Activated CD4-positive, alpha-beta T cell treated with anti-CD3 and anti-CD28 coated beads, Interleukin-2, amount 10 ng/mL, durations not matched to agents 7 days and 5 days (primary cell): ENCODE measurements at regions not wholly inside any gene's neighbourhood (a gene's known extent, or its start where the extent isn't known, plus 50 kb on each side); places are given as distances from the start of the nearest gene placed in this dataset.

Experiments used
- CTCF ChIA-PET: fragments of 350-600 bp; sonication (Branson Sonifier 250); formaldehyde crosslinking; loops from one replicate; lab custom pipeline; 2021; ENCODE audit warnings: antibody characterized with exemption; lab: Charles Lee
- POLR2A ChIA-PET: fragments of 350-600 bp; sonication (Branson Sonifier 250); formaldehyde crosslinking; loops from one replicate; lab custom pipeline; 2021; ENCODE audit warnings: antibody characterized with exemption; lab: Charles Lee
- DNase-seq: peaks from one replicate; pipeline ENCODE4 v3.0.0-alpha.2; 2020
- H3K27ac Mint-ChIP-seq: one replicate; pipeline ENCODE4 v1.8.0; 2021; ENCODE audit warnings: mild to moderate bottlenecking, moderate library complexity, mixed read lengths
- H3K27me3 Mint-ChIP-seq: one replicate; pipeline ENCODE4 v1.8.0; 2021; ENCODE audit warnings: mixed read lengths
- H3K36me3 Mint-ChIP-seq: one replicate; pipeline ENCODE4 v1.8.0; 2021; ENCODE audit warnings: low read depth, mixed read lengths
- H3K4me1 Mint-ChIP-seq: one replicate; pipeline ENCODE4 v1.8.0; 2021; ENCODE audit warnings: mixed read lengths
- H3K4me3 Mint-ChIP-seq: one replicate; pipeline ENCODE4 v1.8.0; 2021; ENCODE audit warnings: mild to moderate bottlenecking, moderate library complexity, mixed read lengths
- H3K9me3 Mint-ChIP-seq: one replicate; pipeline ENCODE4 v1.8.0; 2021; ENCODE audit warnings: mixed read lengths

DNA sequence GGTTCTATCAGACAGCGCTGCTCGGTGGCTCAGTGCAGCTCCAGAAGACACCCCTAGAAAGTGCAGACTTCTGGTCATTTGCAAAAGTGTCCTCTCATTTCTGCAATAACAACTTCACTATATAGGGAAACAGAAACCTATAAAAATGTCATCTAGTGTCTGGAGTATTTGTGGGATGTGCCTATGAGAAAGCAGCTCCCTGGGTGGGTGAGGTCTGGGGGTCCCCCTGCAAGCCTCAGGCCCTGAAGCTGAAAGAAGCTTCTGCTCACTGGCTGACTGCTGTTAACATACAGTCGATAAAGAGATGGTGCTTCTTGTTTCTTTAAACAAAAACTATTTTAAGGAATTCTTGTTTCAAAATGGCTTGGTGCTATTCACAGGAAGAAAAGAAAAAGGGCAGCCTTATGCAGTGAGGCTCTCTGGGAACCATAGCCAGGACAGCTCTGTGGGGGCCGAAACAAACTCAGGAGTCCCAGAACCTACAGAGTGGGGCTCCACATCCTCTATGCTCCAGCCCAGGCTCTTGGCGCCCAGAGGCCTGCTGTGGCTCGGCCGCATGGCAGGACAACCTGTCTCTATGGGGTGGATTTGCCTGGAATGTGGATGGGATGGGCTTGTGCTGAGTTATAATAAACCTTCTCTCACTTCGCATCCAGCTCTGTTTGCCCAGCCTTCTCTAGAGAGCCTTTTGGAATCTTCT is 109.7 kb downstream of the BANF2 start:
- H3K4me1 Mint-ChIP-seq: no peaks in the 10 kb centered on the region
- no peaks in the 10 kb centered on the region for H3K27me3 Mint-ChIP-seq
- ChIA-PET CTCF (interaction anchor here (1.1 kb wide), 1 partner anchor 35 kb away, joined by 3 read pairs; no protein-coding TSS in a partner anchor), POLR2A (no interaction called here)
- H3K4me3 Mint-ChIP-seq: no peak overlapping the region
- no peaks in the 10 kb centered on the region for H3K36me3 Mint-ChIP-seq
- DNase-seq: no peak
- no peaks in the 10 kb centered on the region for H3K9me3 Mint-ChIP-seq
- no peak overlapping the region for H3K27ac Mint-ChIP-seq

DNA sequence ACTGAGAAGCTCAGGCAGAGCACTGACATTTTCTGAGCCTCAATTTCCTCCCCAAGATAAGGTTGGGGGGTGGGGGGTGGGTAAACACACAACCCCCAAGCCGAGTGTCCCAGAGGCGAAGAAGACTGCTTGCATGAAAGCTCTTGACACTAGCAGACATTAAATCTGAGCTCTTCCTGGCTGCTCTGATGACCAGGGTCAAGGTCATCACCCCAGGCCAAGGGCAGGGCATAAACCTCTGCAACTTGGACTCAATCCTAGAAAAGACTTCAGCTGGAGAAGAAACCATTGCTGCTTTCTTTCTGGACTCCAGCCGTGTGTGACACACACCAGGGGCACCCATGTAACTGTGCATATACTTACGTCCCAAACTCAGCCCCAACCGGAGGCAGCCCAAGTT is 109.0 kb downstream of the BANF2 start:
- no peak for DNase-seq
- H3K4me3 Mint-ChIP-seq: no peak overlapping the region
- POLR2A ChIA-PET: no interaction called here

GRCh38 chr20:17808357-17808756 is 108.6 kb downstream of the BANF2 start:
- Mint-ChIP-seq H3K4me1 (no peaks in the 10 kb centered on the region), H3K36me3 (no peaks in the 10 kb centered on the region), H3K27ac (no peak overlapping the region), H3K4me3 (no peak overlapping the region), H3K9me3 (no peaks in the 10 kb centered on the region), H3K27me3 (no peaks in the 10 kb centered on the region)
- POLR2A ChIA-PET: no interaction called here
- CTCF ChIA-PET: no interaction called here
- DNase-seq: no peak

More for the DNA sequence above, 109.0 kb downstream of the BANF2 start:
- Mint-ChIP-seq H3K27me3 (no peaks in the 10 kb centered on the region), H3K9me3 (no peaks in the 10 kb centered on the region), H3K36me3 (no peaks in the 10 kb centered on the region), H3K27ac (no peak overlapping the region), H3K4me1 (no peaks in the 10 kb centered on the region)
- CTCF ChIA-PET: no interaction called here

DNA sequence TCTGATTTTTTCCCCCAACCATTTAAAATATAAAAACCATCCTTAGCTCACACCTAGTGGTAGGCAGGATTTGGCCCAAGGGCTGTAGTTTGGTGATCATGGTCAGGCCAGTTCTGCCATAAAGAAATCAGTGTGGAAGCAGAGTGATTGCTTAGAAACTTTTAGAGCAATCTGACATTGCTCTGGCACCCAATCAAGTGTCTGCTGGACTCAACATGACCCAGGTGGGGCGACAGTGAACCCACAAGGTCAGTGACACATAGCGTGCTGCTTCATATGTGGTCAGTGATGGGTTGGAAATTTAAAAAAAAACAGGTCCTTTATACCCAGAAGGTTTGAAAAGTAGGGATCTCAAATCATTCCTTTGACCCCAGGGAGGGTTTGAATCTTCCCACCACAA is 107.9 kb downstream of the BANF2 start:
- no peak overlapping the region for H3K4me3 Mint-ChIP-seq
- no peak for DNase-seq
- ChIA-PET CTCF (no interaction called here), POLR2A (no interaction called here)
- H3K9me3 Mint-ChIP-seq: no peaks in the 10 kb centered on the region
- no peaks in the 10 kb centered on the region for H3K27me3 Mint-ChIP-seq
- H3K36me3 Mint-ChIP-seq: no peaks in the 10 kb centered on the region
- H3K4me1 Mint-ChIP-seq: no peaks in the 10 kb centered on the region
- H3K27ac Mint-ChIP-seq: no peak overlapping the region

GRCh38 chr20:17806739-17807441 is 107.1 kb downstream of the BANF2 start:
- Mint-ChIP-seq H3K27ac (no peak overlapping the region), H3K27me3 (no peaks in the 10 kb centered on the region), H3K4me1 (no peaks in the 10 kb centered on the region), H3K36me3 (no peaks in the 10 kb centered on the region), H3K9me3 (no peaks in the 10 kb centered on the region), H3K4me3 (no peak overlapping the region)
- CTCF ChIA-PET: no interaction called here
- no peak for DNase-seq
- POLR2A ChIA-PET: no interaction called here

DNA sequence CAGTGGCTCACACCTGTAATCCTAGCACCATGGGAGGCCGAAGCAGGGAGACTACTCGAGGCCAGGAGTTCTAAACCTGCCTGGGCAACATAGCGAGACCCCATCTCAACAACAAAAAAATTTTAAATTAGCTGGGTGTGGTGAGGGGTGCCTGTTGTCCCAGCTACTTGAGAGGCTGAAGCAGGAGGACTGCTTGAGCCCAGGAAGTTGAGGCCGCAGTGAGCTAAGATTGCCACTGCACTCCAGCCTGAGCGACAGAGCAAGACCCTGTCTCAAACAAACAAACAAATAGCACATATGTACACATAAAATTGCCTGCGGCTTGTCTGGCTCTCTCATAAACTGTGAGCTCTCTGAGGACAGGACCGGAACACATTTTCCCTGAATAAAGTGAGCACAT is 106.3 kb downstream of the BANF2 start:
- H3K4me3 Mint-ChIP-seq: no peak overlapping the region
- POLR2A ChIA-PET: no interaction called here
- H3K27me3 Mint-ChIP-seq: peaks cover 4% of the 10 kb centered on the region
- no peaks in the 10 kb centered on the region for H3K36me3 Mint-ChIP-seq
- no peak overlapping the region for H3K27ac Mint-ChIP-seq
- CTCF ChIA-PET: no interaction called here
- DNase-seq: no peak
- no peaks in the 10 kb centered on the region for H3K9me3 Mint-ChIP-seq
- no peaks in the 10 kb centered on the region for H3K4me1 Mint-ChIP-seq

DNA sequence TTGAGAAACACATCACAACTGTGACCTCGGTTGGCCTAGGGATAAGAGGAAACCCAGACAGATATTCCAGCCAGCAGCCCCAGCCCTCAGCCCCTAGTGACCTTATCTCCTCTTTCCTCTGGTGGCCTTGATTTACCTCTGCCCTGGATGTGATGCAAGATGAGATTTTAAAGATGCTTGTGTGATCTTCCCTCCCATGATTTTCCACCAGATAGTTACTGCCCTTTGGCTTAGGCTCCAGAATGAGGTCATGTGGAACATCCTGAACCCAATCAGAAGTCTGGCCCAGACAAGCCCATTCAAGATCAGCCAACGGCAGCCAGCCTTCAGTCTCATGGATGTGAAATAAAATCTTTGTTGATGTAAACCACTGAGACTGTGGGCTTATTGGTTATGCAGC is 104.0 kb downstream of the BANF2 start:
- H3K4me3 Mint-ChIP-seq: no peak overlapping the region
- CTCF ChIA-PET: no interaction called here
- no peak overlapping the region for H3K27ac Mint-ChIP-seq
- no peaks in the 10 kb centered on the region for H3K4me1 Mint-ChIP-seq
- no peak for DNase-seq
- H3K9me3 Mint-ChIP-seq: no peaks in the 10 kb centered on the region
- H3K36me3 Mint-ChIP-seq: no peaks in the 10 kb centered on the region
- POLR2A ChIA-PET: no interaction called here
- H3K27me3 Mint-ChIP-seq: peaks cover 6% of the 10 kb centered on the region

- DNase-seq: no peak
- ChIA-PET CTCF (no interaction called here), POLR2A (no interaction called here)
- H3K36me3 Mint-ChIP-seq: no peaks in the 10 kb centered on the region
- no peak overlapping the region for H3K27ac Mint-ChIP-seq
- no peak overlapping the region for H3K4me3 Mint-ChIP-seq
- peaks cover 4% of the 10 kb centered on the region for H3K4me1 Mint-ChIP-seq
- no peaks in the 10 kb centered on the region for H3K9me3 Mint-ChIP-seq
- peaks cover 16% of the 10 kb centered on the region for H3K27me3 Mint-ChIP-seq
Observed at GRCh38 chr20:17799575-17800227, 99.9 kb downstream of the BANF2 start.

- H3K9me3 Mint-ChIP-seq: no peaks in the 10 kb centered on the region
- H3K4me1 Mint-ChIP-seq: peaks cover 4% of the 10 kb centered on the region
- H3K27me3 Mint-ChIP-seq: peaks cover 16% of the 10 kb centered on the region
- CTCF ChIA-PET: no interaction called here
- no peaks in the 10 kb centered on the region for H3K36me3 Mint-ChIP-seq
- DNase-seq: no peak
- no peak overlapping the region for H3K27ac Mint-ChIP-seq
- H3K4me3 Mint-ChIP-seq: no peak overlapping the region
- POLR2A ChIA-PET: no interaction called here
Observed at GRCh38 chr20:17798601-17799000, 98.8 kb downstream of the BANF2 start.

- POLR2A ChIA-PET: no interaction called here
- CTCF ChIA-PET: interaction anchor here (1.6 kb wide), 1 partner anchor 33 kb away, joined by 3 read pairs; no protein-coding TSS in a partner anchor
- H3K9me3 Mint-ChIP-seq: no peaks in the 10 kb centered on the region
- H3K27me3 Mint-ChIP-seq: peaks cover 16% of the 10 kb centered on the region
- peaks cover 4% of the 10 kb centered on the region for H3K4me1 Mint-ChIP-seq
- H3K36me3 Mint-ChIP-seq: no peaks in the 10 kb centered on the region
- H3K27ac Mint-ChIP-seq: no peak overlapping the region
- no peak for DNase-seq
- H3K4me3 Mint-ChIP-seq: no peak overlapping the region
Observed at GRCh38 chr20:17797579-17797978, 97.8 kb downstream of the BANF2 start.

DNA sequence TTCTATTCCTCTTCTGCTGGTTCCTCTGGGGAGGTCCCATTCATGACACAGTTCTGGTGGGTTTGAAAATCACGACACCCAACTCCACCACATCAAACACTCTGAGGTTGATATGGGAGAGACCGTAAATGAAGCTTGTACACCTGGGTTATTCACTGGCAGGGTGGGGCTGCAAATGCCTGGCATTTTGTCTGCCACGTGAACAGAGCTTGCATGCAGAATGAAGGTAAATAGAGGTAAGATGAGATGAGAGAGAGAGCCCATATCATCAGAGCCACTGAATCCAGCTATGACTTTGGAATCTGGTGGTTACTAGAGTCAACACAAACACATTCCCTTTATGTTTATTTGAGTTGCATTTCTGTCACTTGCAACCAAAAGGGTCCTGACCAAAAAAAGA is 97.4 kb downstream of the BANF2 start:
- no peak overlapping the region for H3K4me3 Mint-ChIP-seq
- peaks cover 4% of the 10 kb centered on the region for H3K4me1 Mint-ChIP-seq
- no peaks in the 10 kb centered on the region for H3K9me3 Mint-ChIP-seq
- POLR2A ChIA-PET: no interaction called here
- H3K27ac Mint-ChIP-seq: no peak overlapping the region
- no peak for DNase-seq
- H3K36me3 Mint-ChIP-seq: no peaks in the 10 kb centered on the region
- CTCF ChIA-PET: interaction anchor here (1.6 kb wide), 1 partner anchor 33 kb away, joined by 3 read pairs; no protein-coding TSS in a partner anchor
- H3K27me3 Mint-ChIP-seq: peaks cover 16% of the 10 kb centered on the region

DNA sequence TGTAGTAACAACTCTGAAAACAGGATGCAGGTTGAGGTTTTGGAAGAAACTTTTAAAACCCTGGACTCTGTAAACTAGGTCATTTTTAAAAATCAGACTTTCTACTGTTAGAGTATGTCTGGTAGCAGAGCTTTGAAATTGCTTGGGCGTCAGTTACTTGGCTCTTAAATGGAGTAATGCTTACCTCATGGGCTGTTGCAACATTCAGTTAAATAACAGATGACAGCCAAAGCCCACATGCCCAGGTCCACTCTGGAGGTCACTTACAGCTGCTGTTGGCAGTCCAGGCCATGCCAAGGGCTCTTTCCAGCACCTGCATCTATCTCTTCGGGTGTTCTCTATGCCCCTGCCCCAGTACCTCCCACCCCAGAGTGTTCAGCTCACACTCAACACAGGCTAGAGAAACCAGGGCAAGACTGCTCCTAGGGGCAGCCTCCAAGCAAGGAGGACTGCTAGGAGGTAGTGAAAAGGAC is 96.4 kb downstream of the BANF2 start:
- Mint-ChIP-seq H3K9me3 (no peaks in the 10 kb centered on the region), H3K4me3 (no peak overlapping the region), H3K4me1 (peaks cover 4% of the 10 kb centered on the region), H3K27me3 (peaks cover 12% of the 10 kb centered on the region), H3K27ac (no peak overlapping the region), H3K36me3 (no peaks in the 10 kb centered on the region)
- no peak for DNase-seq
- POLR2A ChIA-PET: no interaction called here
- CTCF ChIA-PET: no interaction called here

DNA sequence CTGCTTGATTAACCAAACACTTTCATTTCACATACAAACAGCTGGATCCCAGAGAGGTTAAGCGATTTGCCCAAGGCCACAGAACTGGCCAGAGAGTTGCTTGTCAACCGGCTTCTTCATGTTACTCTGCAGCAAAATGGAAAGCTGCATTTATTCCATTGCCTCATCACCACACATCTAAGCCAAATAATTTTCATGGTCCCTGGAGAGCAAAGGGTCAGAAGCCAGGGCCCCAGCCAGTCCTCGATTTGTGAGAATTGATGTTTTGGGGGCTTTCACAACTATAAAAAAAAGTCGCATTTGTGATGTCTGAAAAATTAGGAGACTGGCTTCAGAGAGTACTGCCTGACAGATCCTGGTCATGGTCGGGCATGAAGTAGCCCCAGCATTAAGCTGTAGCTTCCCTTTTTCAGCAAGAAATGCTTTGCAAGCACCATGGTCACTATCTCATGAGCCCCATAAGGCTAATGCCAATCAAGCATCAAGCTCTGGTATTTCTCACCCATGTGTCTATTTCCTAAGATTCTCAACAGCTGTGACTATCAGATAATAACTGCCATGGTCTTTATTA is 95.8 kb downstream of the BANF2 start:
- POLR2A ChIA-PET: no interaction called here
- DNase-seq: no peak
- Mint-ChIP-seq H3K4me1 (peaks cover 4% of the 10 kb centered on the region), H3K9me3 (no peaks in the 10 kb centered on the region), H3K27ac (no peak overlapping the region), H3K36me3 (no peaks in the 10 kb centered on the region), H3K4me3 (no peak overlapping the region), H3K27me3 (peaks cover 12% of the 10 kb centered on the region)
- CTCF ChIA-PET: no interaction called here
